HG02588 (cell line): ENCODE measurements at regions not wholly inside any gene's neighbourhood (a gene's known extent, or its start where the extent isn't known, plus 50 kb on each side); places are given as distances from the start of the nearest gene placed in this dataset.

Experiments
- ATAC-seq: cut with Tn5 transposase; IDR thresholded peaks from one replicate; pipeline ENCODE4 v1.9.1; 2021; ENCODE audit warnings: mild to moderate bottlenecking, moderate library complexity; ENCODE audit not compliant: unreplicated experiment

DNA sequence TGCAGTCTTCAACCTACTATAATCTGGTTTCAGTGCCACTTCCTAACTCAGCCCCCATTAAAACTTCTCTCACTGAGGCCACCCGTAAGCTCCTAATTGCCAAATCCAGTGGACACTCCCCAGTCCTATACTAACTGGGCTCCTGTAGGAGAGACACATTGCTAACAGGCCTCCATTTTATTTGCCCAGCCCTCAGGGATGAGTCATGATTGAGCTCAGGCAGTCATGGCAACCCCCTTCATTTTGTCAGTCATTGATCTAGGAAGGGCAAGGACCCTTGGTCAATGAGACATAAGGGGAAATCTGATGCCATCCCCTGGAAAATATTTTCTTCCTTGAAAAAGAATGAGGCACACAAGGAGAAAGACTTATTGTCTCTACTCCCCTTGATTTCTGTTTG lies 70.1 kb upstream of the HIF1A start:
- ATAC-seq = no peak

DNA sequence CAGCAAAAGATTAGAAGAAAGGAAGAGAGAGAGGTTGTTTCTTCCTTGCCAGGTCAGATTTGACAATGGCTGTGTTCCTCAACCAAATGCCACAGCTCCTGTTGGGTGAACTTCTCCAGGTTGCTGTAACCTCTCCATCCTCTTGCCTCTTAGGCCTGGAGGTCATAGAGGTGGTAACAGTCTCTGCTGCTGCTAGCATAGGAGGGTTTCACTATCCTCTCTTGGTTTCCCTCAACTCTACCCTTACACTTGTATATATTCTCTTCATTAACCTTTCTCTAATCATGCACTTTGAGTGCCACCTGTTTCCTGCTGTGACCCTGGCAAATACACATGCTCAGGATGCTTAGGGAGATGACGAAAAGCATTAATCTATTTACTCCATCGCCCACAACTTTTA lies 67.7 kb upstream of the HIF1A start:
- peak; percentile 65 for ATAC-seq

DNA sequence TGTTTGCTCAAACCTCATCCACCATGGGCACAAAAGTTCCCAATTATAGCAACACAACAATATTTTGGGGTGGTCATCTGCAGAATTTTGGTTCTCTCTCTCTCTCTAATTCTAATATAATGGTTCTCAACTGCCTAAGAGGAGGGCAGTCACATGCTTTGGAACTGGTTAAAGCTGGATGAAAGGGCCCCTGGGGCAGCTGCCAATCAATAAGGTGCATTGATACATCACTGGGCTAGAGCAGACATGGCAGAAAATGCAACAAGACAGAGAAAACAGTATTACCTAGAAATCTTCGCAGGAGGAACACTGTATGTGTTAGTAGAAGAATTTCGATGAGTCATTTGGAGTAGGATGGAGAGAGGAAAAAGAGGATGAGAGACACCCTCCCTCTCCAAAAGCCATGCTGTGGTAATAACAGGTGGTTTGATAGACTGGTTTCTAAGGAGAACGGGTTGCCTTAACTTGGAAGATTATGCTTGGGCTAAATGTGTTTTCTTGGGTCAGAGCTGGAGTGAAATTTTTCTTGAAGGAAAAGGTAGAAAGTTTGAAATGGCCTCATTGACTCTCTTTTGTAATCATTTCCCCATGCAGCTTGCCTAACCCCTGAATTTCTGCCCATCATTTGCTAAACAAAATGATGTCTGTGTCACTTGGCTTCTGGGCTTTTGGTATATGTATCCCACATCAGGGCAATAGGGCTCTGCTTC lies 67.1 kb upstream of the HIF1A start:
- no peak for ATAC-seq

DNA sequence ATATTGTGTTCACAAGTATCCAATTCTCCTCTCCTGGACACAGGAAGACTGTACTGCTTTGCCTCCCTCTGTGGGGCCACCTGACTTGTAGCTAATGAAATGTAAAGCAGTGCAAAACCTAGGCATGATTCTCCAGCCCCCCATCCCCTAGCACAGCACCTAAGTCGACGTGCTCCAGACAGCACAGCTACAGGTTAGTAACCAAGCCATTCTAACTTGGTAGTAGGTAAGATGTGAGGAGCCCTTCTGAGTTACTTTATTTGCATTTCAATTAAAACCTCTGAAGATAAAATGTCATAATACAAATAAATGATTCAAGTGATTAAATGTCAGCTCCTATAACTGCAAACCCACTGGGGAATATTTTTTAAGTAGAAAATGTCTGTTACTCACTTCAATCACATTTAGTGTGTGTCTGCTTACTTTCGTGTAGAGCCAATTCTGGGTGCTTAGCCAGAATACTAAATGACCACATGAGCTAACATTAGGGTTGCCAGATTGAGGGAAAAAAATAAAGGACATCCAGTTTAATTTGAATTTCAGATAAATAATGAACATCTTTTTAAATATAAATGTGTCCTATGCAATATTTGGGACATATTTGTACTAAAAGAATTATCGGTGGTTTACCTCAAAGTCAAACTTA lies 64.8 kb upstream of the HIF1A start:
- ATAC-seq = no peak

DNA sequence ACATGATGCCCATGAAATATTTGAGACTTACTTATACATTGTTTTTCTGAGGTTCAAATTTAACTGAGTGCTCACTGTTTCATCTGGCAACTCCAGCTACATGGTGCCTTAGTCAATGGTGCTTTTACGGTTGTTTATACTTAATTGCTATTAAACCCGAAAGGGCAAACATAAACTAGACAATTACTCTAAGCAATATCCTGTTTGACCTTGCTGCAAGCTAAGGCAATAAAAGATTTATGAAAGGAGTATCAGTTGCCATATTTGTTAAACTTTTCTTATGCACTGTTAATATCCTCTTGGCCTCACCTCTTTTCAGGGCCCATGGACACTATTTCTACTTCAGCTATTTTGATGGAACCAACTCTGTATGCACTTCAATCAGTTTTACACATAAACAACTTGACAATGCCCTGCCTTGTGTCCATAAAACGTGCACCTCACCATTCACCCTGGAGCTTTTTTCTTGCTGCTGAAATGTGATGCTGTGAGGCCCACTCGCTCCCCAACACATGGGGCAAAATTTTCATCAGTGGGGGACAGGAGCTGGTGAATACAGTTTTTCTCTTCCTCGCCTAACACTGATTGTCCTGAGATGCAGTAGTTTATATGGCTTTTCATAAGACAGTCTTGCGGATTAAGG lies 64.1 kb upstream of the HIF1A start:
- ATAC-seq = no peak

DNA sequence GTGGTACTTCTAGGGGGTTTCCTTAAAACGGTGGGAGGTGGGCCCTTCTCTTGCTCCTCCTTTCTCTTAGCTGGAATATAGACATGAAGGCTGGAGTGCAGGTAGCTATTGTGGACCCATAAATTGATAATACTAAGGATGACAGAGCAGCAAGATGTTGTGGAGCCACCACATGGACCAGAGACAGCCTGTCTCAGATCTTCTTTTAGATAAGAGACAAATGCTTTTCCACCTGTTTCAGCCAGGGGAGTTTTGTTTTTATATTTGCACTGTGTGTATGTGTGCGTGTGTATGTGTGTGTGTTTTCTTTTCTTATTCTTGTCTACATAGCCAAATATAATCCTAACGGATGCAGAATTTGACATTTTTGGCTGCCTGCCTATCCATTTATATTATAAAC lies 62.9 kb upstream of the HIF1A start:
- ATAC-seq = no peak

DNA sequence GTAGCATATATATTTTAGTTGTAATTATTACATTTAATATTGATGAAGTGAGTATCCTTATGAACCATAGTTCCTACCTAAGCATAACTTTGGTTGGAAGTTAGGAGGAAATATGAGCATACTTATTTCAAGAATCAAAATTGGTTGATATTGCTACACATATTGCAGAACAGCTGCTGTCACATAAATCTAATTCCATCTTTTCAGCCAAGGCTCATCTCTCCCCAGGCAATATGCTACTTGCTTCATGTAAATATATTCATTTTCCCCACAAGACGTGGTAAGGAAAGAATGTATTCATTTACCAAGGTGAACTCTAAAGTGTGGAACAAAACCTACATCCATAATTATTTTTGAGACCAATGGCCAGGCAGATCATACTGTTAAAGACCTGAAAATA lies 62.5 kb upstream of the HIF1A start:
- ATAC-seq = no peak

DNA sequence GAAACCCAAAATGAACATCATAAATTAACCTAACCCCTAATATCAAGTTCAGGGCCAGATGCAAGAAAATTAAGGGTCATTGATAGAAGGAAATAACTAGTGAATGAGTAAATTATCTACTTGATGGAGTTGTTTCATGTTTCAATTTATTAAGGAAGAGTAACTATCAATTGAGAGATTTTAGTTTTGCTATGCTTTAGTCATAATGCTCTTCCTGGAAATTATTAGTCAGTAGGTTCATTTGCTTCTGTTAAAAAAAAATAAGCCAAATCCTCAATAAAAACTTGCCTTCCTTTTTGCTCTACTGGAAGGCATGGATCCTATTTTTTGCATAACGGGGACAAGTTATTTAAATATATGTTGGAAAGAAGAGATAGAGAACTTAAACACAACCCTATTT lies 59.0 kb upstream of the HIF1A start:
- ATAC-seq = no peak

DNA sequence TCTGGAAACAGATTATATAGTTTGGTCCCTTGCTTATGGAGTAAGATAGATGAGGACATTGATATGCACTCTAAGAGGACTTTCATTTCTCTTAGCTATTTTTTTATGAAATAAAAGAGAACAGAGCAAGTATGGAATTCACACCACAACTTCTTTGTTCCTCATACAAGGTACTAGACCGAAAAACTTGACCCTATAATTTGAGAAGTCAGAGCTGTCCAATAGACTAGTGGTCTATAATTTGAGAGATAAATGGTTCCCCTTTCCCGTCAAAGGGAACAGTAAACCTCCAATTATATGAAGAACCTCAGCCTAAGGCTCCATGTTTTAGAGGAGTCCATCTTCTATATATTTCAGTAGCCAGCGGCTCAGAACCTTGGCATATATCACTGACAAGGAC lies 58.5 kb upstream of the HIF1A start:
- no peak for ATAC-seq

DNA sequence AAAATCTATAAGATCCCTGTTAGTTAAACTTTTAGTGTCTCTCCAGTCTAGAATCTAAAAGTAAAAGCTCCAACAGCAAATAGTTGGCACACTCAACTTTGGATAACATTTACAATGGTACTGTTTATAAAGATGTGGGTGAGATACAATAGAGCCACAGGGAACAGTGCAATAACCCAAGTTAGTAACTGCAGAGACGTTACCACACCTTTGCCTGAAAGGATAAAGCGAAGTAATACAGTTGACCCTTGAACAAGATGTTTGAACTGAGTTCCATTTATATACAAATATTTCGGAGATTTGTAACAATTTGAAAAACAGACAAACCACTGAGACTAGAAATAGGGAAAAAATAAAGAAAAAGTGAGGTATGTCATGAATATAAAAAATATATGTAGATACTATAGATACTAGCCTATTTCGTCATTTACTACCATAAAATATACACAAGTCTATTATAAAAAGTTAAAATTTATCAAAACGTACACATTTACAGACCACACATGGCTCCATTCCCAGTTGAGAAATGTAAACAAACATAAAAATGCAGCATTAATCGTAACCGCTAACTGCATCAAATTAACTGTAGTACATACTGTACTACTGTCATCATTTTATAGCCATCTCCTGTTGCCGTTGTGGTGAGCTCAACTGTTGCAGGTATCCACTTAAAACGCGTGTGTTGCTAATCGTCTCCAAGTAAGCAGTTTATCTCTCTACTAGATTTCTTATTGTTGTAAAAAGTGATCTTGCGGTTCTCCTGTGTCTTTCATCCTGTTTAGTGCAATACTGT lies 56.5 kb upstream of the HIF1A start:
- no peak for ATAC-seq

DNA sequence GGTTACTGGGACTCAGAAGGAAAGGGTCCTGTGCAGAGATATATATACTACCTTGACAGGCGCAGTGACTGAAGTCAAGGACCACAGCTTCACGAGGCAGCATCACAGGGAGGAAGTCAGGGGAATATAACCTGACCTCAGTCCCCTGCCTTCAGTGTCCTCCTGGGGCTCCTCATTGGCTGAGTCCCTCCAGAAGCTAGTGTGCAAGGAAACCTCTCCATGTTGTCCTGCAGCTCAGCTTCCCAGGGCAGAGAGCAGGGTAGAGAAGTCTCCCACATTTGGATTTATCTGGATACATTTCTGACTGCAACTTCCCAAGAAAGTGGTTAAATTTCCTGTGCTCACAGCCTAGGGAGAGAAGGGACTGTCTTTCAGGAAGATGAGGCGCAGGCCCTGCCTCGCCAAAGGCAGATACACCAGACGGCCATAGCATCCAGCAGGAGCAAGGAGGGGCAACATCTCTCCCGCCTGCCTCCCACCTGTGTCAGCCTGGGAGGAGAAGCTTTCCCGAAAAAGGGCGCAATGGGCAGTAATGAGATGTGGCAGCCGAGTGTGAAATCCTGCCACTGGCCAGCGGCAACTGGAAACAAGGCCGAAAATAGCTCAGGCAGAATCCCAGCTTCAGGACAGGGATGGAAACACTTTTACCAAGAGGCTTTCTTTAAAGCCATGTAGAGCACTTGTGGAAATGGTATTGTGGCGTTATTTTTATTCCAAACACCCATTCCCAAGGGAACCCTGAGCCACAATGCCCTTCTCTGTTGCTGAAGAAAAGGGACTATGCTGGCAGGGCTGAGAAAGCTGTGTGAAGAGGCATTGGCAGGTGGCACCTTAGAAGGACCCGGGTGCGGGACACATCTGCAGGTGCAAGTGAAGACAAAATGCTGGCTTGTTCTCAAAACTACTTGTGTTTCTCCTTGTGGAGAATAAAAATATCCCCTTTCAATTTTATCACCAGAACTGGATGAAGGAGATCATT lies 54.9 kb upstream of the HIF1A start:
- ATAC-seq = no peak

DNA sequence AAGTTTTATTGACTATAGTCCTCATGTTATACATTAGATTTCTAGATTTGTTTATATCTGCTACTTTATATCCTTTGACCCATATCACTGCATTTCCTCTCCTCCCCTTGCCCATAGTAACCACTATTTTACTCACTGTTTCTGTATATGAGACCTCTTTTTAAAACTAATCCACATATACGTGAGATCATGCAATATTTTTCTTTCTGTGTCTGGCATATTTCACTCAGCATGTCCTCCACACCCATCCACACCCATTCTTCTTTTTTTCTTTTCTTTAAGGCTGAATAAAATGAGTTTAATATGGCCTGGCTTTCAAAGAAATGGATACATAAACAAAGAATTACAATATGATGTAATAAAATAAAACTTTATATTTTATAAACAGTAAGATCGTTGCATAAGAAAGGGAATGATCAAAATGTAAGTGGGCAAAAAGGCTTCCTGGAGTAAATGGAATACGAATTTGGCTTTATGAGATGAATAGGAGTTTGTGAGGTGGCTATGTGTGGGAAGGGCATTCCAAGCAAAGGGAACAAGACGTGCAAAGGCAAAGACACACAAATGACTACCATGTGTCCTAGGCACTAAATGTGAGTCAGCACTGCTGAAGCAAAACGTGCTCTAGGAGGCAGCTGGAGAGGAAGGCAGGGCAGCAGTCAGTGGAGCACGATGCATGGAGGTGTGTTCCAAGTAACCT lies 53.2 kb upstream of the HIF1A start:
- no peak for ATAC-seq

DNA sequence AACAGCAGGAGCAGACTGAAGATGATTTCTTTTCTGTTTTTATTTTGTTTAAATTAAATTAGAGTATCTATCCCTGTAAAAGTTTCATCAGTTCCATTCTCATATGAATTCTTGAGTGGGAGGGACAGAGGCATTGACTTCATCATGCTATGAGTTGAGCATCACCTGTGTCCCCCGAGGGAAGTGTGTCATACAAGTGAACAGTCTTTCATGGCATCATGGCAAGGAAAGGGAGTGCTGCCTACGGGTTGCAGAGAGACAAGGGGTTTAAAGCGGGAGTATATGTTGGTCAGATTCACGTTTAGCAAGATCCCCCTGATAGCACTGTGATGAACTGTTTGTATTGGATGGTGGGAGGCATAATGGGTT lies 52.7 kb upstream of the HIF1A start:
- ATAC-seq = no peak

DNA sequence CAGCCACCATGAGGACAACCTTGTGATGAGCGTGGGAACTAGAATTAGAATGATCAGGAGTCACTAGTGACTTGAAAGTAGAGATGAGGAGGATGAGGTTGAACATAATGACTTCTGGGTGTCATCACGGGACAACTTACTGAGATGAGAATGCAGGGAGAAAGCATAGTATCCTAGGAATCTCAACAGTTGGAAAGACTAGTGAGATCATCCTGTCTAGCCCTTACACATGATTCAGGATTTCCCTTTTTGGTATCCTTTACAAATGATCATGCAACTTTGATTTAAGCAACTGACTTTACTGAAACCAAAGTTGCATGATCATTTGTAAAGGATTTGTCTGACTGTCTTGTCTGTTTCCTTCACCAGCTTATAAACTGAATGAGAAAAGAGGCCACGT lies 51.8 kb upstream of the HIF1A start:
- no peak for ATAC-seq

DNA sequence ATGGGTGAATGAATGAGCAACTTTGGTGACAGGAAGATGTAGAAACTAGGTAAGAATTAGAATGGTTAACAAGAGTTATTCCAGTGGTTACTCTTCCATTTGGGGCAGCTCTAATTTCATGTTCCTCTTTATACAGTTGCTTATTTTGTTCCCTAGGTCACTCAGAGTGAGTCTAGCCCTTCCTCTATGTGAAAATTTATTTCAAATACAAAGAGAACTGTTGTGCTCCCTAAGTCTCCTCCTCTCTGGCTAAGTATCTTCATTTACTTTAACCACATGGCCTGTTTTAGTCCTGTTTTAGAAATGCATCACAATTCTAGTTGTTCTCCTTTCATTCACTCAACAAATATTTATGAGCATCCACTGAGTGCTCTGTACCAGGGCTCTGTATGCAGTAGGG lies 51.1 kb upstream of the HIF1A start:
- no peak for ATAC-seq

DNA sequence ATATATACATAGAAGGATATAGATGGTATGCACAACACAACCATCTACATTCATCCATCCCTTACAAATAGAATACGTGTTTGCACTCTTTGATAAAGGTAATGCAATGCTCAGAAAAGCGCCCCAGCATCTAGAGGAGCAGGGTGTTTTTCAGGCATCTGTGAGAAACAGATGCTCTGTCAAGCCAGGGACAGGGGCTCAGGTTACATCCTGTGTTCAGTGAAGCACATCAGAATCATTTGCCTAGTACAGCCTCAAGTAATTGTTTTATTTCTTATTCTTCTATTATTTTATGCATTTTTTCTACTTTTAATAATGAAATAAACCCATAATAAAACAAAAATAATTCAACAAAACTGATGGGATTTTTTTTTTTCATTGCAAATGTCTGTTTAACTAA lies 50.5 kb upstream of the HIF1A start:
- peak; percentile 68 for ATAC-seq

DNA sequence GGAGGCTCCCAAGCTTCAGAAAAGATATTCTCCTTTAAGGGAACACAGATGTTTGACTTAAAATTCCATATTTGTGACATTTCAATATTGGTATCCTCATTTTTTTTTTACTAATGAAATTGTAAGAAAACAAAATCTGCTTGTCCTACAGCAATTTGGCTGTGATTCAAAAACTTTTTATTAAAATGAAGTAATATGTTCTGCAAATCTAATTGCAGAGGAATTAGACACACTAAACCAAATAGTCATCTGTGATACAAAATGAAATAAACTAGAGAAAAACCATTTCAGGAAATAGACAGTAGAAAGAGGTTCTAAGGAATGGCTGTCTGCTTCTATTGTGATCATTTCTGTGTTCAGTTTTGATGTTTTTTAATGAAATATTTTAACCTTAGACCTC lies 50.1 kb upstream of the HIF1A start:
- no peak for ATAC-seq
